OCI-LY7 (cell line): ENCODE measurements at regions not wholly inside any gene's neighbourhood (a gene's known extent, or its start where the extent isn't known, plus 50 kb on each side); places are given as distances from the start of the nearest gene placed in this dataset.

Source experiments
- CTCF ChIP-seq: fragments of 200-600 bp; sonication (generic); conservative IDR thresholded peaks from 2 replicates; pipeline ENCODE4 v1.5.1; 2014; ENCODE audit warnings: mild to moderate bottlenecking, antibody characterized with exemption, low read length, moderate library complexity, mixed read lengths
- EZH2phosphoT487 ChIP-seq: fragments of 200-600 bp; sonication (generic); IDR thresholded peaks from 2 replicates; pipeline ENCODE4 v1.6.1; 2018; ENCODE audit warnings: low read depth, borderline replicate concordance, mild to moderate bottlenecking, mixed run types, antibody characterized with exemption, low read length, moderate library complexity, mixed read lengths

DNA sequence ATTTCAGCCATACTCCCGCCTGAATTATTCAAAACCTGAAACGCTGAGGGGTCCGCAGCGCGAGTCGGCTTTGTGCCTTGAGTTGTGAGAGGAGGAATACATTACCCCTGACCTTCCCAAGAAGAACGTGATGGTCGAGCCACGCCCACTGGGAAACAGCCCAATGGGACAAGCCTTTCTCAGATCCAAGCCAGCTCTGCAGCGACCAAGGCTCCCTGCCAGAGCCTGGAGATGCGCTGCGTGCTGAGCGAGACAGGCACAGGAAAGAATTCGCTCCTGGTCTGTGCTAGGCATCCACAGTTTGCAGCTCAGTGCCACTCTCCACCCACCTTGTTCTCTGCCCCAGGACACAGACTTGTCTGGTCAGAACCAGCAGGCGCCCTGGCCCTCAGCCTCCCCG is 74.1 kb upstream of the GLI2 start:
- TF ChIP-seq CTCF = no peak
- no peak for TF ChIP-seq EZH2phosphoT487
